ENCODE measurements at regions not wholly inside any gene's neighbourhood (a gene's known extent, or its start where the extent isn't known, plus 50 kb on each side); places are given as distances from the start of the nearest gene placed in this dataset.
"Not testable (repeated sequence)": the region's sequence is repeated elsewhere in the genome, so short reads cannot be mapped to it uniquely, and the experiment has no call there.

GRCh38 chr11:67758467-67758866, 84.0 kb upstream of the ALDH3B2 start:
- H3K4me3 ChIP-seq; ATAC-seq (ENCODE audit: insufficient number of reproducible peaks, low FRiP score, low read depth); H3K4me1 ChIP-seq (ENCODE audit: control insufficient read depth in 1 of 2, low read depth in 2 of 2); H3K27ac ChIP-seq; H3K27me3 ChIP-seq (replicated peaks; ENCODE audit: insufficient read depth); H3K36me3 ChIP-seq; DNase-seq (ENCODE audit: low spot score); H3K9me3 ChIP-seq: not testable (repeated sequence)

DNA sequence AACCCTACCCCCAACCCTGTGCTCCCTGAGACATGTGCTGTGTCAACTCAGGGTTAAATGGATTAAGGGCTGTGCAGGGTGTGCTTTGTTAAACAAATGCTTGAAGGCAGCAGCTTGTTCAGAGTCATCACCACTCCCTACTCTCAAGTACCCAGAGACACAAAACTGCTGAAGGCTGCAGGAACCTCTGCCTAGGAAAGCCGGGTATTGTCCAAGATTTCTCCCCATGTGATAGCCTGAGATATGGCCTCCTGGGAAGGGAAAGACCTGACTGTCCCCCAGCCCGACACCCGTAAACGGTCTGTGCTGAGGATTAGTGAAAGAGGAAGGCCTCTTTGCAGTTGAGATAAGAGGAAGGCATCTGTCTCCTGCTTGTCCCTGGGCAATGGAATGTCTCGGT, 83.6 kb upstream of the ALDH3B2 start:
- not testable (repeated sequence) for H3K4me1 ChIP-seq (ENCODE audit: control insufficient read depth in 1 of 2, low read depth in 2 of 2); H3K4me3 ChIP-seq; DNase-seq (ENCODE audit: low spot score); ATAC-seq (ENCODE audit: insufficient number of reproducible peaks, low FRiP score, low read depth); H3K36me3 ChIP-seq; H3K9me3 ChIP-seq; H3K27ac ChIP-seq; H3K27me3 ChIP-seq (replicated peaks; ENCODE audit: insufficient read depth)

DNA sequence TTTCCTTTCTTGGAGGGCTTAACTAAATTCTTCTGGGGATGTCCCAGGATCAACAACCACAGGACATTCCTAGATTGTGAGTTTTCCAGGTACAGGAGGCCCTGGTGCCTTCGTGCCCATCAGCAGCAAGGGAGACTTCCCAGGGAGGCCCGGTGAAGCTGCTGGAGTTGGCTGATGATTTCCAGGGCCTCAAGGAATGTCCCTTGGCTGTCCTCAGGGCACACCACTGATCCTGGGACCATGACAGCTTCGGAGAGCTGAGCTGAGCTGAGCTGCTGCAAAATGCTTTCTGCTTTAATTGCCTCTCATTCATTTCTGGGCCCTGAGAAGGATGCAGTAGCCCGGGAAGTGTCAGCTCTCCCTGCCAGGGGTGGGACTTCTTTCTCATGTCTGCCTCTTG, 79.4 kb upstream of the ALDH3B2 start:
- DNase-seq (ENCODE audit: low spot score); H3K27ac ChIP-seq; H3K4me3 ChIP-seq; ATAC-seq (ENCODE audit: insufficient number of reproducible peaks, low FRiP score, low read depth); H3K9me3 ChIP-seq; H3K36me3 ChIP-seq; H3K27me3 ChIP-seq (replicated peaks; ENCODE audit: insufficient read depth); H3K4me1 ChIP-seq (ENCODE audit: control insufficient read depth in 1 of 2, low read depth in 2 of 2): not testable (repeated sequence)

DNA sequence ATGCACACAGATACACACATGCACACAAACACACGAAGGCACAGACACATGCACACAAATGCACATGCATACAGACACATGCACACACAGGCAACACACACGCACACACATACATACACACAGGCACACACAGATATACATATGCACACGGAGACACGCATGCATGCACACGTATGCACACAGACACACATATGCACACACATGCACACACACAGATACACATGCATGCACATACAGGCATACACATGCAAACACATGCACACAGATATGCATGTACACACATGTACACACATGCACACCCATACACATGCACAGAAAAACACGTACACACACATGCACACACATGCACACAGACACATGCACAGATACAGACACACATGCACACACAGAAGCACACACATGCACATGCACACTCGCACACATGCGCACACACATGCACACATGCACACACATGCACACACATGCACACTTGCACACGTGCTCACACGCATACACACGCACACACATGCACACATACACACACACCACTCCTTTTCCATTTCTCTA, 70.8 kb upstream of the ALDH3B2 start:
- Histone ChIP-seq H3K27me3 (replicated peaks; ENCODE audit: insufficient read depth) (no peaks in the 10 kb centered on the region), H3K36me3 (no peaks in the 10 kb centered on the region), H3K27ac (no peak overlapping the region), H3K4me3 (no peak overlapping the region), H3K9me3 (no peaks in the 10 kb centered on the region), H3K4me1 (ENCODE audit: control insufficient read depth in 1 of 2, low read depth in 2 of 2) (no peaks in the 10 kb centered on the region)
- DNase-seq (ENCODE audit: low spot score) (no peak), ATAC-seq (ENCODE audit: insufficient number of reproducible peaks, low FRiP score, low read depth) (no peak)
- TF ChIP-seq CTCF (IDR thresholded peaks at IDR 0.05), result no peak

GRCh38 chr11:67744231-67744630, 69.8 kb upstream of the ALDH3B2 start:
- ATAC-seq (ENCODE audit: insufficient number of reproducible peaks, low FRiP score, low read depth); H3K4me1 ChIP-seq (ENCODE audit: control insufficient read depth in 1 of 2, low read depth in 2 of 2); H3K4me3 ChIP-seq; DNase-seq (ENCODE audit: low spot score); H3K9me3 ChIP-seq; H3K27ac ChIP-seq; H3K27me3 ChIP-seq (replicated peaks; ENCODE audit: insufficient read depth); H3K36me3 ChIP-seq: not testable (repeated sequence)

GRCh38 chr11:67738231-67738630, 63.8 kb upstream of the ALDH3B2 start:
- not testable (repeated sequence) for H3K36me3 ChIP-seq; H3K4me1 ChIP-seq (ENCODE audit: control insufficient read depth in 1 of 2, low read depth in 2 of 2); H3K27me3 ChIP-seq (replicated peaks; ENCODE audit: insufficient read depth); ATAC-seq (ENCODE audit: insufficient number of reproducible peaks, low FRiP score, low read depth); DNase-seq (ENCODE audit: low spot score); H3K4me3 ChIP-seq; H3K27ac ChIP-seq; H3K9me3 ChIP-seq

GRCh38 chr11:67737562-67738080, 63.2 kb upstream of the ALDH3B2 start:
- not testable (repeated sequence) for H3K4me3 ChIP-seq; H3K27me3 ChIP-seq (replicated peaks; ENCODE audit: insufficient read depth); H3K36me3 ChIP-seq; ATAC-seq (ENCODE audit: insufficient number of reproducible peaks, low FRiP score, low read depth); H3K27ac ChIP-seq; H3K4me1 ChIP-seq (ENCODE audit: control insufficient read depth in 1 of 2, low read depth in 2 of 2); DNase-seq (ENCODE audit: low spot score); H3K9me3 ChIP-seq

- no peaks in the 10 kb centered on the region for H3K4me1 ChIP-seq (ENCODE audit: control insufficient read depth in 1 of 2, low read depth in 2 of 2)
- no peaks in the 10 kb centered on the region for H3K36me3 ChIP-seq
- H3K27me3 ChIP-seq (replicated peaks; ENCODE audit: insufficient read depth), result no peaks in the 10 kb centered on the region
- H3K27ac ChIP-seq, result no peak overlapping the region
- no peak overlapping the region for H3K4me3 ChIP-seq
- DNase-seq (ENCODE audit: low spot score) (no peak), ATAC-seq (ENCODE audit: insufficient number of reproducible peaks, low FRiP score, low read depth) (no peak)
- H3K9me3 ChIP-seq, result no peaks in the 10 kb centered on the region
- no peak for TF ChIP-seq CTCF (IDR thresholded peaks at IDR 0.05)
Measured at GRCh38 chr11:67732045-67732787, 57.8 kb upstream of the ALDH3B2 start.

All from thoracic aorta (tissue), 2 donors.